Central memory CD4-positive, alpha-beta T cell (primary cell): ENCODE measurements at regions not wholly inside any gene's neighbourhood (a gene's known extent, or its start where the extent isn't known, plus 50 kb on each side); places are given as distances from the start of the nearest gene placed in this dataset.

Experiments
- DNase-seq: peaks from one replicate; pipeline ENCODE4 v3.0.0; 2022

DNA sequence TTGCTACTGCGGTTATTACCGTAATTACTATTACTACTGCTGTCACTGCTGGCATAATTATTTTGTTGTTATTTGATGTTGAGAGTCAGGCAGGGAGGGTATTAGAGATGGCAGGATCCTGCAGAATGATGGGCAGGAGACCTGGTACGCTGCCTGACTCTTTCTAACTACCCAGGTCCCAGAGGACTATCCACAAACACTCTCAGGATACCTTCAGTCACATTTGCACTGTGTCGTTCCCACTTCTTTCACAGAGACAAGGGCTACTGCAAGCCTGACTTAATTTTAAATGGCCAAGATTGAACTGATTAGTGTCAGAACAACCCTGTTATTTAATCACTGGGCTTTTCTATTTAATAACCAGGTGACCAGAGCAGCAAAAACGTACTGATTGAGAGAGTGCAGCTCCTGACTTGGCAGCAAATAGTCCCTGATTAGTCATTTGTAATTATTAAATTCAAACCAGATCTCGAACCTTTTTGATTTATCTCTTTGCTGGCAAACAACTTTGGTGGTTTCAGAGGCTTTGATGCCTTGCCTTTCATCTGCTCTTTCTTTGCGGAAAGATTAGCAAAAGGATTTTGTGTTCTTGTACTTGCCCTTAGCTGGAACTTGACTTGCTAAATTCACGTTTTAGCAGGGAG is 88.8 kb upstream of the ARHGEF3 start:
- peak; percentile 43 for DNase-seq

DNA sequence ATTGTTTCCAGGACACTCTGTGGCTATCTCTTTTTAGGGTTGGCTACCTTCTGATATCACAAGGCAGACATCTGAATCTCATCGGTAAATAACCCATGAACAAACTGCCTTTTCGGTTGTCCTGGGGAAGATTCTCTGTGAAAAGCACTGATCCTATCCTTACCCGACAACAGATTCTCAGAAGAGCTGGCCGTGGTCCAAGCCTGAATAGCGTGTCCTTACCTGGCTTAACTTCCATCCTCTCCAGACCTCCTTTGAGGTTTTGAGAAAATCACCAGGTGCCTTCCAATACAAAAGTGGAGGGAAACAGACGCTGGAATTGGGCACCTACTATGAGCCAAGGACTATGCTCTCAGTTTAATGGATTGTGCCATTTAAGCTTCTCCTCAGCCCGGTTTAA is 87.4 kb upstream of the ARHGEF3 start:
- DNase-seq, result no peak

DNA sequence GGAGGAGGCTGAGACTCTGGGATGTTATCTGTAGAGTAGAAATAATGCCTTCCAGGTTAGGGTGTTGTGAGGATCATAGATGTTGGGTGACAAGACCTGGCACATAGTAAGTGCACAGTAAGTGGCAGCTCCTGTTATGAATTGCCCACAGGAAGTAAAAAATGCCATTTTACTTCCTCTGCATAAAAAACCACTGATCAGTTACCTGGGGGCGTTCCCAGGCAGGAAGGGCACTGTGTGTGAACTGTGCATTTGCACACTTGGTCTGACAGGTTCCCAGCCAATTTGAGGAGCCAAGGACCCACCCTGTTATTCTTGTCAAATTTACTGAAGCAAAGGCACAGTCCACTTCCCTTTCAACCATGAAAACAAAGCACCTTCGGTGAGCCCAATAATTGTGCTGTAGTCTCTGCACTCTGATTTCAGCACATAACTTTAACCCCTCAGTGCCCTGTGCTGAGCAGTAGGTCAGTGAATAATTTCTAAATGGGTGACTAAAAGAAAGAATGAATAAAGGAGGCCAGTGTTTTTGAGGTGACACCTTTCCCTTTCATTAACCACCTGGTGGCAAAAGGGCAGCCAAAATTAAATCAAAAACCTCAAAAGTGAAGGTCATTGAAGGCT is 85.8 kb upstream of the ARHGEF3 start:
- peak; percentile 30 for DNase-seq

DNA sequence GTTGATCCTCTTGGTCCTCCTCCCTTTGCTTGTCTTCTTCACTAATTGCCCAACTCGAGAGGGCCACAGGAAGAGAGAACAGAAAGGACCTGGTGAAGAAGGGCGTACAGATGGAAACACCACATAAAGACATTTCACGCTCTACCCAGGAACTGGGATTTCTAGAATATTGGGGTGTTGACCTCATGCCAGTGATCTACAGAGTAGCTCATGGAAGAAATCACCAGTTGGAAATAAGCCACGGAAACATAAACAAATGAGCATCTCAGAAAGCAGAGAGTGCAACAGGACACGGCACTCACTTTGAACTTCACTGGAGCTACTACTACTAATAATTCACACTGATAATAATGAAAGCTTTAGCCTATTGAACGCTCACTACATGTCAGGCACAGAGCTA is 84.6 kb upstream of the ARHGEF3 start:
- no peak for DNase-seq

- DNase-seq, result no peak
Measured at GRCh38 chr3:56885879-56886278, 84.1 kb upstream of the ARHGEF3 start.

- DNase-seq, result no peak
Measured at GRCh38 chr3:56885453-56885852, 83.7 kb upstream of the ARHGEF3 start.

- no peak for DNase-seq
Measured at GRCh38 chr3:56884387-56884786, 82.6 kb upstream of the ARHGEF3 start.

DNA sequence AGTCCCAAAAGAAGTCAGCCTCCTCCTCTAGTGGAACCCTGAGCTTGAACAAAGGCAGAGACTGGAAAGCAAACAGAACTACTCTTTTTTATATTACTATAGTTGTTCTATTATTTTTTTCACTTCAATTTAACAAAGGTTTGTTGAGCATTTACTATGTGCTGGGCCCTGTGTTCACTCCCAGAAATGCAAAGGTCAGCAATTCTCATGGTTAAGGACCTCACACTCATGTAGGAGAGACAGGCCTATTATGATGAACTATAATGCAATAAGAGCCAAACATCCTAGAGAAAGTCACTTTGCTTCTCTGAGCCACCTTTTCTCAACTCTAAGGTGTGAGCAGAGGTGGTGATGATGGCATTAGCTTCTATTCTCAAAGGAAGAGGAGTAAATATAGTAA is 82.1 kb upstream of the ARHGEF3 start:
- no peak for DNase-seq

DNA sequence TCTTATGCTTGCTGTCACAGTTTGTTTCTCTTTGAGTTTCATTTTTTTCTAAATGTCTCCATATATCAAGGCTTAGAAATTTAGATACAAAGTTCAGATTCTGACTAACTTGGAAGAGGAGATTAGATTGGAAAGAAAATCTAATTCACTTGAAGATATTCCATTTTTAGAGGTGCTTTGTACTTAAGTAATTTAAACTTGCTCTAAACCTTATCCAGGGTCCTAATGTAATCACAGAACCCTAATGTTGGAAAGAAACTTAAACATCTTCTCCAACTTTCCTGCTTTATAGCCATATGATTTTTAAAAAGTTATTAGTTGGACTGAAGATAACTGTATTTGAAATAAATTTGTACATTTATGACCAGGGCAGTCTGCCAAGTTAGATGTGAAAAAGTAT is 81.1 kb upstream of the ARHGEF3 start:
- DNase-seq, result no peak

GRCh38 chr3:56881841-56882240 is 80.1 kb upstream of the ARHGEF3 start:
- DNase-seq, result no peak

DNA sequence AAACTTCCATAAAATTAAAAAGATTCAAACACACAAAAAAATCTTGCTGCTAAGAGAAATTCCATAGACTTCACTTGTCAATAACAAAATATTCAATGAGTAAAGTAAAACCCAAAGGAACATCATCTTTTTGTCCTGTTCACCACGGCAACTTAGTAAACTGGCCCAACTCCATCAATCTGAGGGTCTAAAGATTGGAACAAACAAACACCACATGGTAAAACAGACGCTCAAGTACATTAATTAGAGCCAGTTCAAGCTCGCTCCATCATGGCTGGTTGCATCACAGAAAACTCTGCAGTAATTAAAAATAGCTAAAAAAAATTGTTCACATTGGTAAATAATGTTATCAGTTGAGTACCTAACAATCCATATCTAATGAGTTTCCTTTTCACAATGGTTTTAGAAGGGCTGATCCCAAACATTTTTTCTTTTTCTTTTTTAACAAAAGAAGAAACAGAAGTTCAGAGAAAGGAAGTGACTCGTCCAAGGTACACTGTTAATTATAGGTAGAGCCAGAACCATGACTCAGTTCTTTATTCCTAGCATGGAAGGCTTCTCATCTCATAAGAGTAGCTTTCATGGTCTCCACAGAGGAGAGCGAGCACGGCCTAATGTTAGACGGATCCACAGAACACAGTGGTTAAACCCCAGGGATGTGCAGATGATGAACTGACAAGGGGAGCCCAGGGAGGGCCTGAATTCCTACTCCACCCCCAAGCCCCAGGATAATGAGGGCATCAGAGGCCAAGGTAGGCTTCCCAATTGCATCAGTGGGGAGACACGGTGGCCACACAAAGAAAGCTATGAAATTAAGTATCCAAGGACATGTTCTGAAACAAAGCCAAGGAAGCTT is 79.2 kb upstream of the ARHGEF3 start:
- no peak for DNase-seq

DNA sequence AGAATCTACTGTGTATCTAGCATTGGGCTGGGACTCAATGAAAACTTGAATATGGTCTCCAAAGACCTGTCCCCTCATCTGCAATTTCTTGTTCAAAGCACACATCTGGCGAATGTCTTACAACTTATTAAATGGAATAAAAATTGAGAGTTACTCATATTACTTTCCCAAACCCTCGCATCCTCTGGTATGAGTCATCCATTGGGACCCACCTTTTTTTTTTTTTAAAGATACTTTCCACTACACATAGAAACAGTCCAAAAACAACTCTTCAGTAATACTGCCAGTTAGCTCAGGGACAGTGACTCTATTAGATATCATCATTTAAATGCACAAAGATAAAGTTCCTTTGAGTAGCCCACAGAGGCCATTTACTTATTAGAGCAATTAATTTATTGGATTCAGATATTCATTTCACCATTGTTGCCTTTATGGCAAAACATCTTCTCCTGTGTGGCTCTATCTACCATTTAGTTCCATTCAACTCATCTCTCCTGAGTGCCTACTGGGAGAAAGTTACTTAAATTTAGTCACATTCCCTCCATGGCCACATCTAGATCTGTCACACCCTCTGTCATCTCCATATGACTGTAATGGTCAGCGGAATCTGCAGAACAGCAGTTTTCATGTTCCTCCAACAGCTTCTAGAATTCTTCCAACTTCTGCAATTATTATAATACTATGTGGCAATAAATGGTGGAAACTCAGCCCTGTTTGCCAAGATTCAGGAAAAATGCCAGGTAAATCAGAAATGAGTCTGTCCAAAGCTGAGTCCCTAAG is 77.9 kb upstream of the ARHGEF3 start:
- DNase-seq, result no peak

DNA sequence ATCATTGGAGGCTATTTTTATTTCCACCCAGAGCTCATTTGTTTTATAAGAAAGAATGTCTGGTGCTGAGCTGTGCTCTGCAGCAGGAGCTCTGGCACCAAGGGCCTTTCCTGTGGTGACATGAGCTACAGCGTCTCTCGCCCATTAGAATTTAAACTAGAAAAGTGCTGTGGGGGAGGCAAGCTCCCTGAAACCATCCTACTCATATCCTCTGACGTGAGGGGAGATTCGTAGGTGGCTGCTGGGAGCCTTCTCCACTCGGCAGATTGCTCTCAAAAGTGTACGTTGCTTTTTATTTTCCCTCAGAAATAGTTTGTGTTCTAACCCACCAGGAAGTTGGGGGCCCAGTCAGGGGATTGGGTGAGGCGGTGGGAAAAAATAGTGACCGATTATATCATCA is 76.3 kb upstream of the ARHGEF3 start:
- peak; percentile 37 for DNase-seq

DNA sequence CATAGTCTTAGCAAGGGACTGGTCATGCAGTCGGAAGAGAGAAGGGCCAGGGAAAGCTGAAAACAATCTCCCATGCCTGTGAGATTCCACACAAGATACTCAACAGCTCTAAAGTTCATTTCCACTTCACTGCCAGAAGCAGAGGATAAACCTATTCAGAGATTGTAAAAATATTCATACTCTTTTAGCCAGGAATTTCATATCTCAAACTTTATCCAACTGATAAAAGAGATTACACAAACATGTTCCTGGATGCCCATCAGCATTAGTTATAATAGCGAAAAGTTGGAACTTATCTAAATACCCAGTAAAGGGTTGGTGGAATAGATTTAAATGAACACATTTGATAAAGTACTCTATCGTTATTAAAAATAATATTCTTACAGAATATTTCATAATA is 75.2 kb upstream of the ARHGEF3 start:
- no peak for DNase-seq

GRCh38 chr3:56874269-56874668 is 72.5 kb upstream of the ARHGEF3 start:
- DNase-seq, result no peak

DNA sequence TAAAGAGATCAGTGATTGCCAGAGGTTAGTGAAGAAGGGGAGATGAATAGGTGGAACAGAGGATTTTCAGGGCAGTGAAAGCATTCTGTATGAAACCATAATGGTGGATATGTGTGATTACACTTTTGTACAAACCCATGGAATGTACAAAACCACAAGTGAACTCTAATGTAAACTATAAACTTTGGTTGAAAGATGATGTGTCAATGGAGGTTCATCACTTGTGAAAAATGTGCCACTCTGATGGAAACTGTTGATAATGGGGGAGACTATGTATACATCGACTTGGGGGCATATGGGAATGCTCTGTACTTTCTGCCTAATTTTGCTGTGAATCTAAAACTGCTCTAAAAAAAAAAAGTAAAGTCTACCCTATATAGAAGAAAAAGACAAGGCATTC is 68.7 kb upstream of the ARHGEF3 start:
- no peak for DNase-seq

GRCh38 chr3:56869157-56869889 is 67.6 kb upstream of the ARHGEF3 start:
- DNase-seq, result no peak

- no peak for DNase-seq
Measured at GRCh38 chr3:56868706-56869105, 67.0 kb upstream of the ARHGEF3 start.

GRCh38 chr3:56867671-56868070 is 65.9 kb upstream of the ARHGEF3 start:
- no peak for DNase-seq

GRCh38 chr3:56864918-56865524 is 63.3 kb upstream of the ARHGEF3 start:
- no peak for DNase-seq

DNA sequence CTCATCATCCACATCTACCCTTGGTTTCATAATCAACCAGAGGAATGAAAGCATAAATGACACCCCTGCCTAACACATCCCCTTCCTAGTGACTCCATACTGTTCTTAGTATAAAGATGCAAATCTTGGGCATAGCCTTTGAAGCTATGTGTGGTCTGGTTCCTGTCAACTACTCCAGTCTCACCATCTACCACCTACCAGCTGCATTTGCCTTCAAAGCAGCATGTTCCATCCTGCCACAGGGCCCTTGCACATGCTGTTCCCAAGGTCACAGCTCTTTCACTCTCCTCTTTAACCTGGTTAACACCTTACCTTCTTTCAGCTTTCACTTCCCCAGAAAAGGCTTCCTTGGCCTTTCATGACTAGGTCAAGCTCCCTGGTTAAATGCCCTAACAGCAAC is 62.3 kb upstream of the ARHGEF3 start:
- DNase-seq, result no peak
